OCI-LY1 (cell line): ENCODE measurements at regions not wholly inside any gene's neighbourhood (a gene's known extent, or its start where the extent isn't known, plus 50 kb on each side); places are given as distances from the start of the nearest gene placed in this dataset.

Experiments used
- H2AFZ ChIP-seq: fragments of 200-600 bp; sonication (generic), shearing (Covaris generic); 2 replicates; pipeline ENCODE4 v1.6.0; 2014; ENCODE audit warnings: antibody characterized with exemption, mild to moderate bottlenecking, low read length
- H3F3A ChIP-seq: fragments of 200-600 bp; sonication (generic), shearing (Covaris generic); 2 replicates; pipeline ENCODE4 v1.6.0; 2014; ENCODE audit warnings: mild to moderate bottlenecking, antibody characterized with exemption, low read length, moderate library complexity; ENCODE audit not compliant: insufficient read depth
- H3K27ac ChIP-seq: fragments of 200-600 bp; sonication (generic); 2 replicates; pipeline ENCODE4 v1.5.1; 2014; ENCODE audit warnings: low read length, mixed run types, mild to moderate bottlenecking, low read depth; ENCODE audit not compliant: poor library complexity, severe bottlenecking
- H3K27me3 ChIP-seq: fragments of 200-600 bp; sonication (generic); 2 replicates; pipeline ENCODE4 v1.6.0; 2014; ENCODE audit warnings: antibody characterized with exemption, mild to moderate bottlenecking, low read length, moderate library complexity; ENCODE audit not compliant: insufficient read depth
- H3K36me3 ChIP-seq: fragments of 200-600 bp; sonication (generic); 2 replicates; pipeline ENCODE4 v1.6.1; 2014; ENCODE audit warnings: mild to moderate bottlenecking, antibody characterized with exemption, low read length, moderate library complexity, mixed read lengths; ENCODE audit not compliant: insufficient read depth
- H3K4me1 ChIP-seq: fragments of 200-600 bp; sonication (generic); 2 replicates; pipeline ENCODE4 v1.5.1; 2014; ENCODE audit warnings: mild to moderate bottlenecking, low read length, moderate library complexity; ENCODE audit not compliant: insufficient read depth, severe bottlenecking
- H3K4me2 ChIP-seq: fragments of 200-600 bp; sonication (generic), shearing (Covaris generic); 2 replicates; pipeline ENCODE4 v1.6.1; 2014; ENCODE audit warnings: low read length
- H3K4me3 ChIP-seq: fragments of 200-600 bp; sonication (generic); 2 replicates; pipeline ENCODE4 v1.5.1; 2014; ENCODE audit warnings: low read length, low read depth, mild to moderate bottlenecking, mixed read lengths; ENCODE audit not compliant: poor library complexity, severe bottlenecking
- H3K79me2 ChIP-seq: fragments of 200-600 bp; shearing (Covaris generic); 2 replicates; pipeline ENCODE4 v1.6.1; 2016; ENCODE audit warnings: mixed run types, low read length, mixed read lengths; ENCODE audit not compliant: insufficient read depth
- H3K9ac ChIP-seq: fragments of 200-600 bp; sonication (generic), shearing (Covaris generic); 2 replicates; pipeline ENCODE4 v1.6.1; 2014; ENCODE audit warnings: mild to moderate bottlenecking, low read length, mixed read lengths
- H3K9me2 ChIP-seq: fragments of 200-600 bp; sonication (generic), shearing (Covaris generic); 2 replicates; pipeline ENCODE4 v1.6.1; 2014; ENCODE audit warnings: low read depth, mild to moderate bottlenecking, low read length, mixed read lengths
- H3K9me3 ChIP-seq: fragments of 200-600 bp; shearing (Covaris generic); 2 replicates; pipeline ENCODE4 v1.6.1; 2014; ENCODE audit warnings: low read length, mixed read lengths
- H4K20me1 ChIP-seq: fragments of 200-600 bp; sonication (generic), shearing (Covaris generic); 2 replicates; pipeline ENCODE4 v1.6.0; 2016; ENCODE audit warnings: mild to moderate bottlenecking, low read length; ENCODE audit not compliant: insufficient read depth
- CTCF ChIP-seq: fragments of 200-600 bp; sonication (generic), shearing (Covaris generic); IDR thresholded peaks from 2 replicates; pipeline ENCODE4 v1.5.1; 2017; ENCODE audit warnings: mild to moderate bottlenecking, antibody characterized with exemption, low read length, moderate library complexity, mixed read lengths
- EZH2 ChIP-seq: fragments of 200-600 bp; sonication (generic), shearing (Covaris generic); IDR thresholded peaks from 2 replicates; pipeline ENCODE4 v1.8.0; 2017; ENCODE audit warnings: borderline replicate concordance, mixed run types, mild to moderate bottlenecking, antibody characterized with exemption, low read length, moderate library complexity, mixed read lengths

GRCh38 chr14:98288825-98289224, 983.2 kb downstream of the BCL11B start:
- Histone ChIP-seq H3K9ac (no peak overlapping the region), H3K79me2 (no peaks in the 10 kb centered on the region)

GRCh38 chr14:98290596-98290995, 981.4 kb downstream of the BCL11B start:
- H4K20me1 ChIP-seq: no peaks in the 10 kb centered on the region
- H3K9ac ChIP-seq: no peak overlapping the region
- H3K9me3 ChIP-seq: no peaks in the 10 kb centered on the region
- H2AFZ ChIP-seq: no peak overlapping the region
- no peak overlapping the region for H3K4me3 ChIP-seq
- H3K4me2 ChIP-seq: no peak overlapping the region
- TF ChIP-seq EZH2 (no peak), CTCF (no peak)
- no peak overlapping the region for H3K27ac ChIP-seq
- H3K27me3 ChIP-seq: no peaks in the 10 kb centered on the region
- H3K9me2 ChIP-seq: no peaks in the 10 kb centered on the region
- no peaks in the 10 kb centered on the region for H3K79me2 ChIP-seq
- no peaks in the 10 kb centered on the region for H3K4me1 ChIP-seq
- H3K36me3 ChIP-seq: no peaks in the 10 kb centered on the region
- H3F3A ChIP-seq: no peaks in the 10 kb centered on the region

More at GRCh38 chr14:98288825-98289224, 983.2 kb downstream of the BCL11B start:
- Histone ChIP-seq H3K27ac (no peak overlapping the region), H4K20me1 (no peaks in the 10 kb centered on the region), H2AFZ (no peak overlapping the region), H3K4me2 (no peak overlapping the region), H3K9me2 (no peaks in the 10 kb centered on the region), H3K27me3 (no peaks in the 10 kb centered on the region), H3F3A (no peaks in the 10 kb centered on the region), H3K9me3 (no peaks in the 10 kb centered on the region), H3K36me3 (no peaks in the 10 kb centered on the region), H3K4me1 (no peaks in the 10 kb centered on the region), H3K4me3 (no peak overlapping the region)
- no peak for TF ChIP-seq CTCF
- TF ChIP-seq EZH2: no peak

GRCh38 chr14:98292191-98292590, 979.8 kb downstream of the BCL11B start:
- no peaks in the 10 kb centered on the region for H3K9me3 ChIP-seq
- no peaks in the 10 kb centered on the region for H3F3A ChIP-seq
- H3K9me2 ChIP-seq: no peaks in the 10 kb centered on the region
- H4K20me1 ChIP-seq: no peaks in the 10 kb centered on the region
- H2AFZ ChIP-seq: no peak overlapping the region
- H3K27ac ChIP-seq: no peak overlapping the region
- no peak overlapping the region for H3K4me2 ChIP-seq
- no peak for TF ChIP-seq CTCF
- no peak for TF ChIP-seq EZH2
- H3K4me3 ChIP-seq: no peak overlapping the region
- H3K36me3 ChIP-seq: no peaks in the 10 kb centered on the region
- no peaks in the 10 kb centered on the region for H3K27me3 ChIP-seq
- H3K79me2 ChIP-seq: no peaks in the 10 kb centered on the region
- H3K4me1 ChIP-seq: no peaks in the 10 kb centered on the region
- no peak overlapping the region for H3K9ac ChIP-seq
